CD14-positive monocyte (primary cell): ENCODE measurements at regions not wholly inside any gene's neighbourhood (a gene's known extent, or its start where the extent isn't known, plus 50 kb on each side); places are given as distances from the start of the nearest gene placed in this dataset.

ENCODE experiments used
- DNase-seq, 3 donors: peaks; one replicate each; pipeline ENCODE4 v3.0.0-alpha.2; 2011 to 2022
- H2AFZ ChIP-seq: 2 replicates; pipeline ENCODE4 v1.6.0; 2012; ENCODE audit warnings: mild to moderate bottlenecking, low read depth, low read length, inconsistent platforms; ENCODE audit not compliant: insufficient read depth, poor library complexity, severe bottlenecking
- H3K27ac ChIP-seq, 2 donors: 1 replicate in 1 of 2; 2 replicates in 1 of 2; pipeline ENCODE4 v1.5.1; 2012 to 2013; ENCODE audit warnings: low read length in 2 of 2, control low read depth in 1 of 2, inconsistent platforms in 1 of 2, low read depth in 1 of 2, mild to moderate bottlenecking in 1 of 2
- H3K27me3 ChIP-seq, 2 donors: one replicate each; pipeline versions ENCODE4 v1.6.0 to v1.6.1; 2011 to 2013; ENCODE audit warnings: low read length in 2 of 2; ENCODE audit not compliant: control insufficient read depth in 2 of 2, insufficient read depth in 2 of 2
- H3K36me3 ChIP-seq, 2 donors: replicated peaks in 1 of 2; 1 replicate in 1 of 2; 2 replicates in 1 of 2; pipeline versions ENCODE4 v1.5.1 to v1.6.1; 2012 to 2013; ENCODE audit warnings: low read length in 2 of 2, control low read depth in 1 of 2, inconsistent platforms in 1 of 2, mild to moderate bottlenecking in 1 of 2; ENCODE audit not compliant: insufficient read depth in 2 of 2, control insufficient read depth in 1 of 2
- H3K4me1 ChIP-seq, 2 donors: 1 replicate in 1 of 2; 2 replicates in 1 of 2; pipeline versions ENCODE4 v1.5.1 to v1.6.1; 2012 to 2013; ENCODE audit warnings: low read length in 2 of 2, control low read depth in 1 of 2, inconsistent platforms in 1 of 2, mild to moderate bottlenecking in 1 of 2, moderate library complexity in 1 of 2; ENCODE audit not compliant: insufficient read depth in 2 of 2, control insufficient read depth in 1 of 2
- H3K4me2 ChIP-seq: replicated peaks from 2 replicates; pipeline ENCODE3; 2012; ENCODE audit warnings: low read length, moderate library complexity, mild to moderate bottlenecking; ENCODE audit not compliant: poor library complexity, severe bottlenecking; ENCODE audit errors: extremely low read depth
- H3K4me3 ChIP-seq, 3 experiments: fragments of 200-600 bp in 1 of 3; sonication (generic) in 1 of 3; replicated peaks in 1 of 3; 1 replicate in 2 of 3; 2 replicates in 1 of 3; pipeline ENCODE4 v1.5.1; 2011 to 2013; ENCODE audit warnings: low read length in 3 of 3, mild to moderate bottlenecking in 3 of 3, control low read depth in 2 of 3, low read depth in 2 of 3, inconsistent platforms in 1 of 3, moderate library complexity in 1 of 3
- H3K79me2 ChIP-seq: 2 replicates; pipeline ENCODE4 v1.6.0; 2012; ENCODE audit warnings: mild to moderate bottlenecking, control low read depth, inconsistent platforms, low read length, moderate library complexity; ENCODE audit not compliant: insufficient read depth
- H3K9ac ChIP-seq: 2 replicates; pipeline ENCODE4 v1.6.0; 2017; ENCODE audit warnings: low read length, mild to moderate bottlenecking; ENCODE audit not compliant: insufficient read depth, poor library complexity, severe bottlenecking
- H3K9me3 ChIP-seq, 2 donors: replicated peaks in 1 of 2; 1 replicate in 1 of 2; 2 replicates in 1 of 2; pipeline versions ENCODE4 v1.5.1 to v1.6.1; 2012 to 2013; ENCODE audit warnings: low read length in 2 of 2, control low read depth in 1 of 2; ENCODE audit not compliant: control insufficient read depth in 1 of 2, insufficient read depth in 1 of 2
- H4K20me1 ChIP-seq: 2 replicates; pipeline ENCODE4 v1.6.0; 2012; ENCODE audit warnings: mild to moderate bottlenecking, low read length, control low read depth, moderate library complexity; ENCODE audit not compliant: insufficient read depth
- H3K27ac Mint-ChIP-seq, 7 donors: one replicate each; pipeline ENCODE4 v1.8.0; 2020; ENCODE audit warnings: mild to moderate bottlenecking in 7 of 7, mixed read lengths in 7 of 7, moderate library complexity in 6 of 7, inconsistent platforms in 2 of 7
- H3K27me3 Mint-ChIP-seq, 3 donors: one replicate each; pipeline ENCODE4 v1.8.0; 2021 to 2022; ENCODE audit warnings: low read depth in 3 of 3, mild to moderate bottlenecking in 3 of 3, mixed read lengths in 3 of 3, moderate library complexity in 3 of 3, inconsistent platforms in 1 of 3
- H3K36me3 Mint-ChIP-seq, 2 donors: one replicate each; pipeline ENCODE4 v1.8.0; 2020; ENCODE audit warnings: mixed read lengths in 2 of 2, inconsistent platforms in 1 of 2, mild to moderate bottlenecking in 1 of 2
- H3K4me1 Mint-ChIP-seq: one replicate; pipeline ENCODE4 v1.8.0; 2020; ENCODE audit warnings: mild to moderate bottlenecking, mixed read lengths
- H3K4me3 Mint-ChIP-seq, 2 donors: one replicate each; pipeline ENCODE4 v1.8.0; 2020; ENCODE audit warnings: mild to moderate bottlenecking in 2 of 2, mixed read lengths in 2 of 2, moderate library complexity in 1 of 2
- H3K9me3 Mint-ChIP-seq, 7 donors: one replicate each; pipeline ENCODE4 v1.8.0; 2020 to 2022; ENCODE audit warnings: mixed read lengths in 7 of 7, mild to moderate bottlenecking in 6 of 7, moderate library complexity in 6 of 7, inconsistent platforms in 2 of 7
- WGBS: methylation state at CpG from one replicate; pipeline ENCODE4 v1.1.5; 2013; ENCODE audit warnings: missing lambda C conversion rate; ENCODE audit not compliant: insufficient coverage; 5-methylcytosine and 5-hydroxymethylcytosine counted together
- intact Hi-C, 2 donors: fragments of 100-400 bp; cut with micrococcal nuclease; formaldehyde crosslinking; loops; one replicate each; pipeline versions ENCODE4 v1.15.0 to v1.15.1; 2023
- TF ChIP-seq, protein P1 (sequence below): fragments of 200-600 bp; IDR thresholded peaks from one replicate; pipeline ENCODE4 v1.8.0; 2022; ENCODE audit warnings: antibody characterized with exemption, mild to moderate bottlenecking

DNA sequence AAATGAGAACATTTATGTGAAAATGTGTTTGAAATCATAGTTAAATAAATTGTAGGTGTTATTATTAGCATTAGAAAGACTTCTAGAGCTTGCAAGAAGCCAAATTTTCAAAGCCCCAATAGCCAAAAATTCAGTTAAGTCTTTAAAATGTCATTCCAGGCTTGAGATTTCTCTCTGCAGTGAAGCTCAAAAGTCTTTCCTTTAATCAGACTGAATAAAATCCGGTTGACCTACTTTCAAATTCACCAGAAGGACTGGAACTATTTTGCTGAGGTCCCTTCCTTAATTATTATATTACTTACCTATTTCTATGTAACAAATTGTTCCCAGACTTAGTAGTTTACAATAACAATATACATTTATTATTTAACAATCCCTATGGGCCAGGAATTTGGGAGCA, 112.2 kb upstream of the TRPM3 start:
- TF ChIP-seq, protein P1, sequence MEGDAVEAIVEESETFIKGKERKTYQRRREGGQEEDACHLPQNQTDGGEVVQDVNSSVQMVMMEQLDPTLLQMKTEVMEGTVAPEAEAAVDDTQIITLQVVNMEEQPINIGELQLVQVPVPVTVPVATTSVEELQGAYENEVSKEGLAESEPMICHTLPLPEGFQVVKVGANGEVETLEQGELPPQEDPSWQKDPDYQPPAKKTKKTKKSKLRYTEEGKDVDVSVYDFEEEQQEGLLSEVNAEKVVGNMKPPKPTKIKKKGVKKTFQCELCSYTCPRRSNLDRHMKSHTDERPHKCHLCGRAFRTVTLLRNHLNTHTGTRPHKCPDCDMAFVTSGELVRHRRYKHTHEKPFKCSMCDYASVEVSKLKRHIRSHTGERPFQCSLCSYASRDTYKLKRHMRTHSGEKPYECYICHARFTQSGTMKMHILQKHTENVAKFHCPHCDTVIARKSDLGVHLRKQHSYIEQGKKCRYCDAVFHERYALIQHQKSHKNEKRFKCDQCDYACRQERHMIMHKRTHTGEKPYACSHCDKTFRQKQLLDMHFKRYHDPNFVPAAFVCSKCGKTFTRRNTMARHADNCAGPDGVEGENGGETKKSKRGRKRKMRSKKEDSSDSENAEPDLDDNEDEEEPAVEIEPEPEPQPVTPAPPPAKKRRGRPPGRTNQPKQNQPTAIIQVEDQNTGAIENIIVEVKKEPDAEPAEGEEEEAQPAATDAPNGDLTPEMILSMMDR = no peak
- DNase-seq = no peak
- no peaks in the 10 kb centered on the region for H4K20me1 ChIP-seq
- intact Hi-C loops = no loop called here
- no peak overlapping the region for H3K4me3 ChIP-seq
- H3K36me3 Mint-ChIP-seq = no peaks in the 10 kb centered on the region
- H3K27me3 Mint-ChIP-seq = no peaks in the 10 kb centered on the region
- H3K27ac ChIP-seq = no peak overlapping the region
- H3K27me3 ChIP-seq = no peaks in the 10 kb centered on the region
- WGBS = no CpG with 5 or more reads among the region's 1 CpG
- no peaks in the 10 kb centered on the region for H3K9me3 ChIP-seq
- peaks cover 0 to 3% (median 0%) of the 10 kb centered on the region in 7 donors for H3K9me3 Mint-ChIP-seq
- no peak overlapping the region for H3K9ac ChIP-seq
- H3K27ac Mint-ChIP-seq = no peak overlapping the region
- H3K4me1 ChIP-seq = no peaks in the 10 kb centered on the region
- no peaks in the 10 kb centered on the region for H3K36me3 ChIP-seq
- H3K4me1 Mint-ChIP-seq = no peaks in the 10 kb centered on the region
- H3K4me3 Mint-ChIP-seq = no peak overlapping the region
- H2AFZ ChIP-seq = no peak overlapping the region
- H3K4me2 ChIP-seq = no peak overlapping the region
- no peaks in the 10 kb centered on the region for H3K79me2 ChIP-seq

- WGBS = 100% methylated on average over 1 of the region's 1 CpG
- TF ChIP-seq, protein P1 = no peak
- Histone ChIP-seq H2AFZ (no peak overlapping the region), H3K9me3 (no peaks in the 10 kb centered on the region), H3K79me2 (no peaks in the 10 kb centered on the region), H3K9ac (no peak overlapping the region), H4K20me1 (no peaks in the 10 kb centered on the region), H3K36me3 (no peaks in the 10 kb centered on the region), H3K27ac (no peak overlapping the region), H3K4me2 (no peak overlapping the region), H3K4me1 (no peaks in the 10 kb centered on the region), H3K4me3 (no peak overlapping the region), H3K27me3 (no peaks in the 10 kb centered on the region)
- H3K36me3 Mint-ChIP-seq = no peaks in the 10 kb centered on the region
- no peak for DNase-seq
- H3K4me1 Mint-ChIP-seq = no peaks in the 10 kb centered on the region
- H3K27me3 Mint-ChIP-seq = peaks cover 0 to 2% (median 2%) of the 10 kb centered on the region in 3 donors
- intact Hi-C loops = no loop called here
- H3K27ac Mint-ChIP-seq = no peak overlapping the region
- H3K4me3 Mint-ChIP-seq = no peak overlapping the region
- H3K9me3 Mint-ChIP-seq = peaks cover 0 to 5% (median 0%) of the 10 kb centered on the region in 7 donors
Observed at GRCh38 chr9:71223953-71224538, 102.6 kb upstream of the TRPM3 start.
